ENCODE measurements at regions not wholly inside any gene's neighbourhood (a gene's known extent, or its start where the extent isn't known, plus 50 kb on each side); places are given as distances from the start of the nearest gene placed in this dataset.

GRCh38 chr12:115898670-115899069, 378.8 kb downstream of the MED13L start:
- no peak overlapping the region for H3K9ac ChIP-seq (ENCODE audit: insufficient read length, low read depth)
- no peak overlapping the region for H3K4me3 ChIP-seq (ENCODE audit: insufficient read length, low read depth)
- peaks cover 1% of the 10 kb centered on the region for H3K4me1 ChIP-seq (ENCODE audit: insufficient read depth, insufficient read length)
- H3K27me3 ChIP-seq (ENCODE audit: insufficient read depth, insufficient read length), result no peaks in the 10 kb centered on the region
- no peak for TF ChIP-seq ZNF274 (IDR thresholded peaks at IDR 0.05; ENCODE audit: low read depth, low read length)
- no peak for TF ChIP-seq YY1 (IDR thresholded peaks at IDR 0.05; ENCODE audit: insufficient read depth, insufficient read length)
- H3K9me3 ChIP-seq (ENCODE audit: insufficient read depth, low read length), result peaks cover 12% of the 10 kb centered on the region; the same call in 1 of the 2 replicates
- DNase-seq (ENCODE audit: low read depth, low spot score), result no peak
- no peaks in the 10 kb centered on the region for H3K36me3 ChIP-seq (ENCODE audit: insufficient read depth, insufficient read length, low read length)

- no peaks in the 10 kb centered on the region for H3K36me3 ChIP-seq (ENCODE audit: insufficient read depth, insufficient read length, low read length)
- no peak overlapping the region for H3K9ac ChIP-seq (ENCODE audit: insufficient read length, low read depth)
- H3K4me3 ChIP-seq (ENCODE audit: insufficient read length, low read depth), result no peak overlapping the region
- no peak for TF ChIP-seq YY1 (IDR thresholded peaks at IDR 0.05; ENCODE audit: insufficient read depth, insufficient read length)
- TF ChIP-seq SUZ12 (IDR thresholded peaks at IDR 0.05; ENCODE audit: extremely low read depth, insufficient read depth, insufficient read length), result no peak
- TF ChIP-seq ZNF274 (IDR thresholded peaks at IDR 0.05; ENCODE audit: low read depth, low read length), result no peak
- no peaks in the 10 kb centered on the region for H3K27me3 ChIP-seq (ENCODE audit: insufficient read depth, insufficient read length)
- peaks cover 1% of the 10 kb centered on the region for H3K4me1 ChIP-seq (ENCODE audit: insufficient read depth, insufficient read length)
- DNase-seq (ENCODE audit: low read depth, low spot score), result no peak
- peaks cover 12% of the 10 kb centered on the region; the same call in 1 of the 2 replicates for H3K9me3 ChIP-seq (ENCODE audit: insufficient read depth, low read length)
Observed at GRCh38 chr12:115897729-115898128, 379.8 kb downstream of the MED13L start.

GRCh38 chr12:115895247-115895646, 382.2 kb downstream of the MED13L start:
- no peak overlapping the region for H3K4me3 ChIP-seq (ENCODE audit: insufficient read length, low read depth)
- DNase-seq (ENCODE audit: low read depth, low spot score), result no peak

GRCh38 chr12:115891556-115892164, 385.8 kb downstream of the MED13L start:
- H3K4me1 ChIP-seq (ENCODE audit: insufficient read depth, insufficient read length), result peaks cover 1% of the 10 kb centered on the region
- peaks cover 12% of the 10 kb centered on the region; the same call in 1 of the 2 replicates for H3K9me3 ChIP-seq (ENCODE audit: insufficient read depth, low read length)
- no peak for TF ChIP-seq SUZ12 (IDR thresholded peaks at IDR 0.05; ENCODE audit: extremely low read depth, insufficient read depth, insufficient read length)
- TF ChIP-seq YY1 (IDR thresholded peaks at IDR 0.05; ENCODE audit: insufficient read depth, insufficient read length), result no peak
- TF ChIP-seq ZNF274 (IDR thresholded peaks at IDR 0.05; ENCODE audit: low read depth, low read length), result no peak
- DNase-seq (ENCODE audit: low read depth, low spot score), result peak; percentile 39
- no peaks in the 10 kb centered on the region for H3K27me3 ChIP-seq (ENCODE audit: insufficient read depth, insufficient read length)
- H3K36me3 ChIP-seq (ENCODE audit: insufficient read depth, insufficient read length, low read length), result no peaks in the 10 kb centered on the region
- H3K9ac ChIP-seq (ENCODE audit: insufficient read length, low read depth), result peak overlapping the region; percentile 21
- H3K4me3 ChIP-seq (ENCODE audit: insufficient read length, low read depth), result no peak overlapping the region

More at GRCh38 chr12:115895247-115895646, 382.2 kb downstream of the MED13L start:
- H3K9me3 ChIP-seq (ENCODE audit: insufficient read depth, low read length), result peaks cover 12% of the 10 kb centered on the region; the same call in 1 of the 2 replicates
- H3K4me1 ChIP-seq (ENCODE audit: insufficient read depth, insufficient read length), result peaks cover 1% of the 10 kb centered on the region
- H3K27me3 ChIP-seq (ENCODE audit: insufficient read depth, insufficient read length), result no peaks in the 10 kb centered on the region
- no peak for TF ChIP-seq YY1 (IDR thresholded peaks at IDR 0.05; ENCODE audit: insufficient read depth, insufficient read length)
- no peak for TF ChIP-seq SUZ12 (IDR thresholded peaks at IDR 0.05; ENCODE audit: extremely low read depth, insufficient read depth, insufficient read length)
- no peak for TF ChIP-seq ZNF274 (IDR thresholded peaks at IDR 0.05; ENCODE audit: low read depth, low read length)
- no peaks in the 10 kb centered on the region for H3K36me3 ChIP-seq (ENCODE audit: insufficient read depth, insufficient read length, low read length)
- H3K9ac ChIP-seq (ENCODE audit: insufficient read length, low read depth), result no peak overlapping the region

- Histone ChIP-seq H3K4me3 (ENCODE audit: insufficient read length, low read depth) (no peak overlapping the region), H3K9ac (ENCODE audit: insufficient read length, low read depth) (no peak overlapping the region), H3K36me3 (ENCODE audit: insufficient read depth, insufficient read length, low read length) (no peaks in the 10 kb centered on the region), H3K27me3 (ENCODE audit: insufficient read depth, insufficient read length) (no peaks in the 10 kb centered on the region), H3K4me1 (ENCODE audit: insufficient read depth, insufficient read length) (no peaks in the 10 kb centered on the region), H3K9me3 (ENCODE audit: insufficient read depth, low read length) (no peaks in the 10 kb centered on the region; the same call in 1 of the 2 replicates)
- no peak for TF ChIP-seq SUZ12 (IDR thresholded peaks at IDR 0.05; ENCODE audit: extremely low read depth, insufficient read depth, insufficient read length)
- no peak for TF ChIP-seq ZNF274 (IDR thresholded peaks at IDR 0.05; ENCODE audit: low read depth, low read length)
- TF ChIP-seq YY1 (IDR thresholded peaks at IDR 0.05; ENCODE audit: insufficient read depth, insufficient read length), result no peak
- DNase-seq (ENCODE audit: low read depth, low spot score), result no peak
Observed at GRCh38 chr12:115886666-115887065, 390.8 kb downstream of the MED13L start.

- Histone ChIP-seq H3K27me3 (ENCODE audit: insufficient read depth, insufficient read length) (no peaks in the 10 kb centered on the region), H3K9ac (ENCODE audit: insufficient read length, low read depth) (no peak overlapping the region), H3K36me3 (ENCODE audit: insufficient read depth, insufficient read length, low read length) (no peaks in the 10 kb centered on the region), H3K9me3 (ENCODE audit: insufficient read depth, low read length) (no peaks in the 10 kb centered on the region; the same call in 1 of the 2 replicates), H3K4me1 (ENCODE audit: insufficient read depth, insufficient read length) (no peaks in the 10 kb centered on the region), H3K4me3 (ENCODE audit: insufficient read length, low read depth) (no peak overlapping the region)
- DNase-seq (ENCODE audit: low read depth, low spot score), result no peak
- TF ChIP-seq SUZ12 (IDR thresholded peaks at IDR 0.05; ENCODE audit: extremely low read depth, insufficient read depth, insufficient read length), result no peak
- no peak for TF ChIP-seq YY1 (IDR thresholded peaks at IDR 0.05; ENCODE audit: insufficient read depth, insufficient read length)
- TF ChIP-seq ZNF274 (IDR thresholded peaks at IDR 0.05; ENCODE audit: low read depth, low read length), result no peak
Observed at GRCh38 chr12:115885040-115885690, 392.3 kb downstream of the MED13L start.

GRCh38 chr12:115882936-115883335, 394.6 kb downstream of the MED13L start:
- H3K9ac ChIP-seq (ENCODE audit: insufficient read length, low read depth), result no peak overlapping the region
- no peaks in the 10 kb centered on the region for H3K27me3 ChIP-seq (ENCODE audit: insufficient read depth, insufficient read length)
- H3K4me3 ChIP-seq (ENCODE audit: insufficient read length, low read depth), result no peak overlapping the region
- H3K4me1 ChIP-seq (ENCODE audit: insufficient read depth, insufficient read length), result no peaks in the 10 kb centered on the region
- TF ChIP-seq YY1 (IDR thresholded peaks at IDR 0.05; ENCODE audit: insufficient read depth, insufficient read length) (no peak), ZNF274 (IDR thresholded peaks at IDR 0.05; ENCODE audit: low read depth, low read length) (no peak), SUZ12 (IDR thresholded peaks at IDR 0.05; ENCODE audit: extremely low read depth, insufficient read depth, insufficient read length) (no peak)
- no peak for DNase-seq (ENCODE audit: low read depth, low spot score)
- no peaks in the 10 kb centered on the region; the same call in 1 of the 2 replicates for H3K9me3 ChIP-seq (ENCODE audit: insufficient read depth, low read length)
- H3K36me3 ChIP-seq (ENCODE audit: insufficient read depth, insufficient read length, low read length), result no peaks in the 10 kb centered on the region

Measured in NT2/D1 (cell line).